HS-5 (cell line): ENCODE measurements at regions not wholly inside any gene's neighbourhood (a gene's known extent, or its start where the extent isn't known, plus 50 kb on each side); places are given as distances from the start of the nearest gene placed in this dataset.
A peak's percentile ranks its signal among the peaks of the same experiment; 100 is the strongest.

ENCODE experiments used
- DNase-seq: peaks from one replicate; pipeline ENCODE4 v3.0.0-alpha.2; 2012; ENCODE audit warnings: low read depth

DNA sequence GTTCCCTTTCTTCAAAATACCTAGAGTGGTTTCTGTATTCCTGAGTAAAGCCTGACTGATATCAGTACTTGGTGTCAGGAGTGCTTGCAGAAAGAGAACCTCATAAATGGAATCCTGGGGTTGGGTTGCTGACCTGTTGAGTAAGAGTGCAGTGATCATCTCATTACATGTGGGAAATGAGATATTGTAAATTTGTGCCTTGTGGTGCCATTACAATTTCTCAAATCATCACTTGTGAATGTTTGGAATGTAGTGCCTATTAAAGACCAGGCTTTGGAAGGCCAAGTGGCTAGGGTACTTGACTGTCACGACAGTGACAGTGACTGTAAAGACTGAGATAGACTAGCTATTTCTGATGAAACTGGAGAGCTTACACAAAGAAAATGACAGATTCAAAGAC lies 176.7 kb upstream of the CTTNBP2NL start:
- DNase-seq: no peak

DNA sequence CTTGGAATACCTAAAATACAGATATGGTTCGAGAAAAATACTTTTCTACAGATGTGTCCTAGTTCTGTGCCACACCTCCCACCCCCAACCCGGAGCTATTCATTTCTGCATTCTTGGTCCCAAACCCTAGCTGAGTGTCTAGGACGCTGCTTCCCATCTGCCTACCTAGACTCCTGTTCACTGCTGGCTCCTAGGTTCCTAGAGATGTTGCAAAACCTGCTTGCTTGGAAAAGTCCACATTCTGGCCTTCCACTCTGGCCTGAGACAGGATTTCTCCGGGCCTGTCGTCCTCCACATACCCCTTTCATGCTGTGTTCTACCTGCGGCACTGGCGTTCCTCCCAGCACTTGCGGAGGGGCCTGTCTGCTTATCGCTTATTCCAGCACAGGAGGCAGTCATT lies 165.8 kb upstream of the CTTNBP2NL start:
- no peak for DNase-seq

DNA sequence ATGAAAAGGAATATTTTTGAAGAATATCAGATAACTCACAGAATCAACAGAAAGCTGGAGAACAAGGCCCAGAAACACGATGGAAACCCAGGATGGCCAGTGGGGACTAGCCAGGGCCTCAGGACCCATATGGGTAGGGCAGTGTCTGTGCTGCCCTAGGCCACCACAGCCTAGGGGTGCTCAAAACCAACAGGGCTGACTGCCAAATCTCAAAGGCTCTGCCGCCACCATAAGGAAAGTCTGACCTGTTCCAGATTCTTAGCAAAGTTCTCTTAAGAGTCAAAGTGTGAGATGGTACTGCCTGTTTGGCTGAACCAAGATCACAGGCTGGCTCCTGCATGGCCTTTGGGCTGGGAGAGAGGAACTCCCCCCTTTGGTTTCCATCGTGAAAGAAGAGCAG lies 164.7 kb upstream of the CTTNBP2NL start:
- DNase-seq: no peak

DNA sequence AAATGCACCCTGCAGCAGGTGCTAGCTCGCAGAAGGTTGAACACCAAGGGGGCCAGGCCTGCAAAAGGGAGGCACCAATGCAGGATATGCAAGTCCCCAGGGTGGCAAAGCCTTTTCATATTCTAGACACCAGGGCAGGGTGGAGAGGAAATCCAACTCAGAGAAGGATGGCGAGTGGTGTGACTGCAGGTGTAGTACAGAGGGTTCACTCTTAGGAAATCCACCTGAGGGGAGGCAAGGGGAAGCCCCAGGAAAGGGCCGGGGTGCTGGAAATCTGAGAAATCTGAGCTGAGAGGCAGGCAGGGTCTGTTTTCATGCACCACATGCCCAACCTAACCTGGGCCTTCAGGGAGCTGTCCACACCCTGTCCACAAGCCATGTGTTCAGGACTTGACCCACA lies 163.2 kb upstream of the CTTNBP2NL start:
- no peak for DNase-seq

DNA sequence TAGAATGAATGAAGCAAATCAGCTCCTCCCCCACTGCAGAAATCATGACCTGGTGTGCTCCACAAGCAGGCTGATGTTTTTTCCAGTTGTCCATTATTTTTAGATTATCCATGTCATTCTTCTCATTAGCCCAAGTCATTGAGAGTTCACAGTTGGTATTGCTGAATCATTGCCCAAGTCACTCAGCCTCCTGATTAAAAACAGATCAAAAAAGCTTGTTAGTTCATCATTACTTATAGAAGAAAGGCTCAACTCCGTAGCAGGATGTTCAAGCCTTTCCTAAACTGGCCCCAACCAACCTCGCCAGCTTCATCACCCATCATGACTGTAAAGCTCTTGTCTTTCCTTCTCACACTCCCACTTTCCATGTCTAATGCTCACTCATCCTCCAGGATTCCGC lies 161.3 kb upstream of the CTTNBP2NL start:
- DNase-seq: no peak

DNA sequence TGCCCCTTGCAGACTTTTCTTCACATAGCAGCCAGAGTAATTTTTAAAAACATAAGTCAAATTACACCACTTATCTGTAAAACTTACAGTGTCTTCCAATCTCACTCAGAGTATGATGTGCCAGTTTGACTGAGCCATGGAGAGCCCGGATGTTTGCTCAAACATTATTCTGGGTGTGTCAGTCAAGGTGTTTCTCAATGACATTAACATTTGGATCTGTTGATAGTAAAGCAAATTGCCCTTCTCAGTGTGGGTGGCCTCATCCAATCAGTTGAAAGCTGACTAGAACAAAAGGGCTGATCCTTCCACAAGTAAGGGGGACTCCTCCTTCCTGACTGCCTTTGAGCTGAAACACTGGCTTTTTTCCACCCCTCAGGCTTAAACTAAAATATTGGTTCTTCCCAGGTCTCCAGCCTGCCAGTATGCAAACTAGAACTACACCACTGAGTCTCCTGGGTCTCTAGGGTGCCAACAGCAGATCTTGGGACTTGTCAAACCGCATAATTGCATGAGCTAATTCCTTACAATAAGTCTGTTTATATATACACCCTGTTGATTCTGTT lies 157.9 kb upstream of the CTTNBP2NL start:
- DNase-seq: no peak

DNA sequence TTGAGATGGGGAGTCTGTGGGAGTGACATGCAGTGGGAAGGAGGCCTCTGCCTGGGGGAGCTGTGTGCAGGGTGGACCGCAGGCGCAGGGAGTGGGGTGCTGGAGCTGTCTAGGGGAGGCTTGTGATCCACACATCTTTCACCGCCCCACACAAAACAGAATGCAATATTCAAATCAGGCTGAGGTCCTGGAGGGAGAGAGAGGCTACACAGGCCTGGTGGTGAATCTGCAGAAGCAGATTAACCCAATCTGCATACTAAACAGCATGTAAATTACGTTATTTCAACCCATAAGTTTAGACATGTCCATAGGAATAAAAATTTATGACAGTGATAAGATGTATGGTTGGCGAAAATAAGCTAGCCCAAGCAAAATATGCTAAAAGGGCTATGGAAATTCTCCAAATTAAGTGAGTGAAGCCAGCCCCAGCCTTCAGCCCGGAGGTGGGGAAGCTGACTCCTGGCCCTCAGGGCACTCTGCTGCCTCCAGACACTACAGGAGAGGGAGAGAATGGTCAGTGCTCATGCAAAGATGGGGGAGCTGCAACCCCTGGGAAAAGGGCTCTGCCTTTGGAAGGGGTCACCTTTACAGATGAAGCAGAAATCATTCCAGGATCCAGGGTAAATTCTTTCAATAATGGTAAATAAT lies 156.2 kb upstream of the CTTNBP2NL start:
- DNase-seq: no peak

DNA sequence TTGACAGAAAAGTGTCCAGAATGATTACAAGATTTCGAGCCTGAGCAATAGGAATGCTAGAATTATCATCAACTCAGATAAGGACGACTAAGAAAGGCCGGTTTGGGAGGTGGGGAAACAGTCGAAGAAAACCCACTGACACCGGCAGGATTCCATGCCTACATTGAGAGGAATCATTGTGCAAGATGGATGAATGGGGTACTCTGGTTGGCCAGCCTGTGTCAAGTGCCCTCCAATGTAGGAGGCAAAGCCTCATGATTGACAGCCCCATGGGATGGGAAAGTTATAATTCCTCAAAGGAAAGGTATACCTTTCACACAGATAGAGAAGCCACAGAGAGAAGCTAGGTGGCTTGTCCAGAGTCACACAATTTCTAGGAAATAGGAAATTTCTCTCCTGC lies 153.5 kb upstream of the CTTNBP2NL start:
- DNase-seq: no peak

DNA sequence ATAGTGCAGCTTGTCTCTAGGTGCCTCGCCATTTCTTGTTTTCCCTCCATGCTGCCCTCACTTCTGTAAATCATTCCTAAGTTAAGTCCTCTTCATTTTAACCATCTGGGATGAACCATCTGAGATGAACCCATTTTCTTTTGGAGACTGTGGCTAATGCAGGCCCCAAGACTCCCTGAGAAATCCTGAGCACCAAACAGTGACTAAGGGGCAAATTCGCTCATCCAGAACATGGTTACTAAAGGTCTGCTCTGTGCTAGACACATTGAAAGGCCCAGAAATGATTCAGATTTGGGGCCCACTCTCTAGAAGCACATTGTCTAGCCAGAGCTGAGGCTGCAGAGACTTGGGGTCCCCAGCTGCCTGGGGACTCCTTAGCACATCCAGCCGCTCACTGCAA lies 151.9 kb upstream of the CTTNBP2NL start:
- no peak for DNase-seq

DNA sequence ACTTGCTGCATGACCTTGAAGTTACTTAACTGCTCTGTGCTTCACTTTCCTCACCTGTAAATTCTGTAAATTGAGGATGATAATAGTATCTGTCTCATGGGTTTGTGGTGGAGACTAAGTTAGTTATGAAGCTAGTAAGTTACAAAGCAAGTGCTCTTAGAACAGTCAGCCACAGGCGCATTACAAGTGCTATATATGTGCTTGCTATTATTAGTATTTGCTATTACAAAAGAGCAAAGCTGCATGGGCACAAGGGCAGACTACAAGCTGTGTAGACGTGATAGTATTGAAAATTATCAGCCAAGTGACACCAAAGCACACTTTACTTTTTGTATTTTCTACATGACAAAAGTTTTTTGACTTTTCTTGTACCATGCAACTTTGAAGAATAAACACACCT lies 150.9 kb upstream of the CTTNBP2NL start:
- DNase-seq: no peak

DNA sequence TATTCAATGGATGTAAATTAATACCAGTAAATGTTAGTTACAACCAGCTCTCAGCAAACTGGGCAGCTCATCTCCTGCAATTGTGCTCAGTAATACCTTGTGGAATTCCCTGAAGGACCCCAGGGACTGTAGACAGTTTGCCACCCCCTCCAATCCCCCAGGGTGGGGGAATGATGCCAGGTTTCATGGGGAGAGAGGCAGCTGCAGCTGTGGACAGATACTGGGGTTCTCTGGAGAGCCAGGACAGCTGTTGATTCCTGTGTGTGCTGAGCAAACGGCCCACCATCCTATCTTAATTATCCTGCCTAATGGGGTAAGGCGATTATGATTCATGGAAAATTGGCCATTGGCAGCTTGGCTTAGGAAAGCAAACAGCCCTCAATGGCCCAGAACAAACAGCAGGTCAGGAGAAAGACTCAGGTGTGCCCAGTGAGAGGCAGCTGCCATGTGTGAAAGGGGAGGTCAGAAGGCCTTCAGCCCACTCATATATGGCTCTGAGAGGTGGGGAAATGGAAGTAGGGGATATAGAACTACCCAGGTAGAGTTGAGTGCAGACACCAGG lies 148.9 kb upstream of the CTTNBP2NL start:
- DNase-seq: no peak

DNA sequence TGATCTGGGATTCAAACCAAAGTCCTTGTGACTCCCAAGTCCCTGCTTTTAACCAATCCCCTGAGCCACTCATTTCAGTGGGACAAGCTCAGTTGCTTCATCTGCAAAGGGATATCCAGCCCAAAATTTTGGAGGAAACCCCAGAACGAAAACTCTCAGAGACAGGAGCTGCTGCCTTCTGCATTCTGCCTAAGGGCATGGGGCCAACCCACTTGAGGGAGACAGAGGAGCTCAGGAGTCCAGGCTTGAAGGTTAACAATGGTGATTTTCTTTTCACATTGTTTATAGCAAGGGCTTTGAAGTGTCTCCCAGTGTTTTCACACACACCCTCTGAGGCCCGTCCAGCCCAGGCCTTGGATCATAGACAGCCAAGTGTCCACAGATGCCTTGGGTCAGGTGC lies 148.1 kb upstream of the CTTNBP2NL start:
- no peak for DNase-seq

DNA sequence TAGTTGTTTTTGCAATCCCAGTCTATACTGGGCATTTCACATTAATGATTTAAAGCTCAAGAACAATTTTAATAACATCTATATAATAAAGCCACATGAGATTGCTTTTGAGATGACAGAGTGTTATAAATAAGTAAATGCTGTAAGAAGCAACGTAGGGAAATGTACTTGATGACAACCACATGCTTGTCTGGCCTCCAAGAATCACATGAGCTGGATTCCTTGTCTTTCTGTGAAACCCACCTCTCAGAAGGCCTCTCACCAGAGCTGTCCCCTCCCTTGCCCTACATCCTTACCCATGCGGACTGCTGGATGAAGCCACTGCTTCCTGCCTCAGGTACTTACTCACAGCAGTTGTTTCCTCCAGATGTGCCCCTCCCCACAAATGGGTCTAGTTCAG lies 145.1 kb upstream of the CTTNBP2NL start:
- no peak for DNase-seq

DNA sequence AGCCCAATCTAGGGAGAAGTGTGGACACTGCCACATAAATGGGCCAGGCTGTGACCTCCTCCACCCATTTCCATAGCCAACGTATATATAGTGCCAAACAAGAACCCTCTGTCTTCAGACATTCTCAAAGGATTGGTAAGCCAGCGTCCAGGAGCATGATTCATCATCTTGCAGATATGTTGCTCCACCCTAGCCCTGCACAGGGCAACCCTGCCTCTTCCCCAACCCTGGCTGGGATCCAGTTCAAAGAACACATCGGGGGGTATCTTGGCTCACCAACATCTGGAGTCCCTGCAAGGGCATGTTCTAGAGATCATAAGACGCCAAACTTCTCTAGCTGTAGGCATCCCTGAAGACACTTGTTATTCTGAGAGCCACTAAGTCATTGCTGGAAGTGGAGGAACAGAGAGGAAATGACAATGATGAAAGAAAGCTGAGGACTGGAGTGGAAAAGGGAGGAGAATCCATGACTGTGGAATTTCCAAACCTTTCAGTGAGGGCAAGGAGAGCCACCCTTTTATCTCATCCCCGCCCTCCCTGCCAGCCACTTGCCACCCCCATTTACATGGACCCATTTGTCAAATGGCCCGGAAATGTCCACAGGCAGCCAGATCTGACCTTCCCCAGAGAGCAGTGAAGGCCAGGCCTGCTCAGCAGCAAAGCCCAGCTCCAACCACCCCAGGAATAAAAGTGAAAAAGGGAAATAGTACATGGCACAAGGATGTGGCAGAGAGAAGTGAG lies 144.1 kb upstream of the CTTNBP2NL start:
- DNase-seq: peak; percentile 82

DNA sequence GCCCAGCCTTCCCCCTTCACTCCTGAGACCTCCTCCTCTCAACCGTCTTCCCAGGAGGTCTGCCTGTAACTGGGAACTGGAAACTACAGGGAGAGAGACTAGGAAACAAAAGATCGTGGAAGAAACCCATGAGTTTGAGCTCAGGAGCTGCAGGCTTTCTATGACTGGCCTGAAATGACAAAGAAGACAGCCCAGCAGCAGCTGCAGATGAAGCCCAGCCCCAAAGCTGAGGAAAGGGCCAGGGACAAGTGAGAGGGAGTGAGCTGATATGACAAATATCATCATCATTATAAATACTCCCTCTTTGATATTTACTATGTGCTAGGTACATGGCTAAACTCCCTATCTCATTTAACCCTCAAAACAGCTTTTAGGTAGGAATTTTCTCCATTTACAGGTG lies 142.6 kb upstream of the CTTNBP2NL start:
- DNase-seq: no peak

DNA sequence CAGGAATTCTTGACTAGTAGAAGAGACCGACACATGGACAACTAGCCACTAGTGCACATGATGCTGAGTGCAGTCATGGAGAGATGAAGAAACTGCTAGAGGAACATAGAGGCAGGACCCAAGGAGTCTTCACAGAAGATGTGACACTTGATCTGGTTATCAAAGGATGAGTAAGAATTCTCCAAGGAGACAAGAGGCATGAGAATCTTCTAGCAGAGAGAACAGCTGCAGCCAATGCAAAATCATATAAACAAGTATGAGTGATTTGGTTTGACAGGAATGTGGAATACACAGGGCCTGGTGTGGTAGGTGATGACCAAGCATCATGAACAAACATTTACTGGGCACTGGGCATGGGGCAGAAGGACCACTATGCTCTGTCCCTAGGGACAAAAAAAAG lies 140.9 kb upstream of the CTTNBP2NL start:
- peak; percentile 19 for DNase-seq

DNA sequence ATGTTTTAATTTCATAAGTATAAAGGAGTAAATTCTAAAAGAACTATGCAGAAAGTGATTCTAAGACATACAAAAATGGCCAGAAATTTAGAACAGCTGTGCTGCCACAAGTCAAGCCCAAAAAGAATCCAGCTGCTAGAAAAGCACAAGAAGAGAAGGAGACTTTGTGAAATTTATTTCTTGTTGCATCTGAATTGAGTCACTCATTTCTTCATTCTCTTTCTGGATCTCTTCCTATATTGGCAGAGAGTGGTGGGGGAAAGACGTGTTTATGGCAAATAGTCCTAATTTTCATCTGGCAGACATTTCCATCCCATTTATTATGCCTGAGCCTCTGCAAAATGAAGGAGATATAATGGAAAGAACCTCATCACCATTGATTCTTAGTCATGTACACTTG lies 139.6 kb upstream of the CTTNBP2NL start:
- DNase-seq: no peak

DNA sequence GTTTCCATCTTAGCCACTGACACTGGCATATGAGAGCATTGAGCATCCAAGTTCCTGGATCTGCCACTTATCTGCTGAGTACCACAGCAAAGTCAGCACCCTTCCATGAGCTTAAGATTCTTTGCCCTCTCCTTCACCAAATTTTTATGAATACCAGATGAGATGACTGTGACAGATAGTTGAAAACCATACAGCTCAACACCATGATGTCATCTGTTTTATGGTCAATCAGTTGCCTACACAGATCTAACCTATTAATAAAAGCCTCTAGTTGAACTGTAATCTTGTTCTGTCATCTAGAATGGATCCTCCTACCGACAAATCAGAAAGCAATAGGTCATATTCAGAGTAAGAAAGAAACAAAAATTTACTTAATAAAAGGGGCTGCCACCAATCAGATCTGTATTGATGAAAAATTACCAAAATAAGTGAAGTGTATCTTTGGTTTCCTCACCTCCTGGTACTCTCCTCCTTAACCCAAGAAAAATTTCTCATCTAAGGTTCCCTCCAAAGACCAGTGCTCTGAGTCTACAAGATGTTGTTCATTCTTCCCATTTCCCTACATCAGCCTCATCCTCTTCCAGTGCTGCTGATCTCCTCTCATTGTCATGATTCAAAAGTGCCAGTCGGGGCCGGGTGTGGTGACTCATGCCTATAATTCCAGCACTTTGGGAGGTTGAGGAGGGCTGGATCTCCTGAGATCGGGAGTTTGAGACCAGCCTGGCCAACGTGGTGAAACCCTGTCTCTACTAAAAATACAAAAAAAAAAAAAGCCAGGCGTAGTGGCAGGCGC lies 138.8 kb upstream of the CTTNBP2NL start:
- no peak for DNase-seq

DNA sequence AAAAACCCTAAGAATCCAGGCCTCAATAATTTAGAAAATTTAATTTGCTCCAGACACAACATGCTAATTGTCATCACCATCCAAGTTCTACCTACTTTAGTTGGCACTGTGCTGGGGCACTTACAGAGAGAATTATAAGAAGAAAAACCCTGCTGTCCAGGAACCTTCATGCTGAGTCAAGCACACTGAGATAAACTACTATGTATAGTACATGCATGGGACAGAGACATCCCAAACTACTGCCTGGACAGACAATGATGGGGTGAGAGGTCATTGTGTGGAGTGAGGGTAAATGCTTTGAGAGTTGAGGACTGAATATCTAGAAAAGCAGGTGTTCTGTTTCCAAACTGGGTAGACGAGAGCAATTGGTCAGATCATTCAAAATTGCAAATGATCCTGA lies 135.3 kb upstream of the CTTNBP2NL start:
- no peak for DNase-seq

DNA sequence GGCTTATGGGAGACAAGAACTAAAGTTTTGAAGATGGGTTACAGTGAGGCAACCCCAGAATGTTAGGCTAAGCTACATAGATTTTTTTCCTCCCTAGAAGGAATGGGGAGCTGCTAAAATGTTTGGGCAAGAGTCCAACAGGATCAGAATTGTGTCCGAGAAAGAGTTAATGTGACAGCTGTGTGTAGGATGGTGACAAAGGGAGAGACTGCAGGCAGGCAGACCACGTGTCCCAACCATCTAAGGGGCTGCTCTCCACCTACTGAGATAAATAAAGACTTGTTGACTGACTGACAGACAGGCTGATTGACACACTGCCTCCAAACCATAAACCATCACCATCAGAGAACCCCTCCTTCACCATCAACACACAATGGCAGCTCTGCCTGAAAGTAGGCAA lies 133.7 kb upstream of the CTTNBP2NL start:
- no peak for DNase-seq

DNA sequence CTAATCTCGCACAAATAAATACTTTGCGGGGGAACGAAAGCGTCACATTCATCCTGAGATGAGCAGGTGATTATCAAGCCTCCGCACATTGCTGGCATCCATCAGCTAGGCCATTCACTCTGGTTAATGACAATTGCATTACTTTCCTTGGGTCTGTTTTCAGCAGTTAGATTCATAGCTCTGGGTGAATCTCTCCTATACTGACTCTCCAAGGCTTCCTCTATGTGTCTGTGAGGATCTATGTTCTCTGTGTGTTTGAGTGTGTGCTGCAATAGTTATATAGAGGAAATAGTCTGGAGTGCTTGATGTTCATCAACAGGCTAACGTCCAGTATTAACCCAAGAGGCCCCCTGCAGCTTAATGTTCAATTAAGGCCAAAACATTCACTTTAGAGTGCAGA lies 133.0 kb upstream of the CTTNBP2NL start:
- no peak for DNase-seq

DNA sequence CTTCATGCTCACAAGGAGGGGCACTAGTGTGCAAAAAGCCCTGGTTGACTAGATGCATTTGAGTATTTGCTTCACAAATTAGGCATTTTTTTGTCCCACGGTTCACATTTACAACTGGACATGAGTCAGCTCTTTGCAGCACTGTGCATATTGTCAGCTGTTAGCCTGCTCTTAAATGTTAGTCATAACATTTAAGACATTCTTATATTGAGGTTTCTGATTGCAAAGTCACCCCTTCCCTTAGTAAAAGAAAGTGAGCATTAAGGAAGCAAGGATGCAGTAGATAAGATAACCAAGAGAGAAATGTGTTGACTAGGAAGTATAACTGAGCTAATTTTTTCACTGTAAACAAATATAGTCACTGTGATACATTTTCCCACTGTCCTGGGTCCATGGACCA lies 132.6 kb upstream of the CTTNBP2NL start:
- peak; percentile 20 for DNase-seq

DNA sequence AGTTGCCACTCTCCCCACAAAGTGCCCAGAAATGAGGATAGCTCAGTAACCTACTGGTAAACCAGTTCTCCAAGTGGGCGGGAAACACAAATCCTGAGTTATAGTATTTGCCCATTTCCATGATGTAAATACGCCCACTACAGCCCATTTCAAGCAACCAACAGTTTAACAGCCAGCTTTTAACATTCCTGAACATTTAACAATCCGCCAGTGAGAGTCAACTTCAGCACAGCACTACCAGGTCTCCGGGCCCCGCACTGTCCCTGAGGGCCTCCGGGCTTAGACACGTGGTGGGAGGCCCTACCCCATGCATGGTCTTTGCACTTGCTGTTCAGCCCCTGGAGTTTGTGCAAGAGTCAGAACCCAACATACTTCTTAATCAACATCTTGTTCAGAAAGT lies 132.0 kb upstream of the CTTNBP2NL start:
- DNase-seq: no peak
